GM12874 (cell line): ENCODE measurements at regions not wholly inside any gene's neighbourhood (a gene's known extent, or its start where the extent isn't known, plus 50 kb on each side); places are given as distances from the start of the nearest gene placed in this dataset.

ENCODE experiments used
- TF ChIP-seq, protein P1 (sequence below): IDR thresholded peaks from 2 replicates; pipeline ENCODE4 v1.5.1; 2011; ENCODE audit warnings: low read depth, mild to moderate bottlenecking, control low read depth, low read length, moderate library complexity; ENCODE audit not compliant: insufficient read depth

DNA sequence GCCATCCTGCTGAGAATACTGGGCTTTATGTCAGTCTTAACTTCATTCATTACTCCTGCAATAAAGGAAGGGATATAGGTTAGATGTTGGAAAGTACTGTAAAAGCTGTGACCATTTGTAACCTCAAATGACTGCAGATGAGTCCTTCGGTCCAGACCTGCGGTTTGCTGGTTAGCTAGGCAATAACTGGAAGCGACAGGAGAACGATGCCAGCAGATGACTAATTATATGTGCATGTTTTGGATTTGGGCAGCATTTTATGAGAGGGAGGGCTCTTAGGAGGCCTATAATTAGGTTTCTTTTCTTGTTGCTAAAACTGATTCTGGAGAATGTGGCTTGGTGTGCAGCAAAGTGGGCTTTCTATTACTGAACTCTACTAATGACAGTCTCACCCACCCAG lies 205.6 kb downstream of the TMEM182 start:
- TF ChIP-seq, protein P1, sequence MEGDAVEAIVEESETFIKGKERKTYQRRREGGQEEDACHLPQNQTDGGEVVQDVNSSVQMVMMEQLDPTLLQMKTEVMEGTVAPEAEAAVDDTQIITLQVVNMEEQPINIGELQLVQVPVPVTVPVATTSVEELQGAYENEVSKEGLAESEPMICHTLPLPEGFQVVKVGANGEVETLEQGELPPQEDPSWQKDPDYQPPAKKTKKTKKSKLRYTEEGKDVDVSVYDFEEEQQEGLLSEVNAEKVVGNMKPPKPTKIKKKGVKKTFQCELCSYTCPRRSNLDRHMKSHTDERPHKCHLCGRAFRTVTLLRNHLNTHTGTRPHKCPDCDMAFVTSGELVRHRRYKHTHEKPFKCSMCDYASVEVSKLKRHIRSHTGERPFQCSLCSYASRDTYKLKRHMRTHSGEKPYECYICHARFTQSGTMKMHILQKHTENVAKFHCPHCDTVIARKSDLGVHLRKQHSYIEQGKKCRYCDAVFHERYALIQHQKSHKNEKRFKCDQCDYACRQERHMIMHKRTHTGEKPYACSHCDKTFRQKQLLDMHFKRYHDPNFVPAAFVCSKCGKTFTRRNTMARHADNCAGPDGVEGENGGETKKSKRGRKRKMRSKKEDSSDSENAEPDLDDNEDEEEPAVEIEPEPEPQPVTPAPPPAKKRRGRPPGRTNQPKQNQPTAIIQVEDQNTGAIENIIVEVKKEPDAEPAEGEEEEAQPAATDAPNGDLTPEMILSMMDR, result no peak

DNA sequence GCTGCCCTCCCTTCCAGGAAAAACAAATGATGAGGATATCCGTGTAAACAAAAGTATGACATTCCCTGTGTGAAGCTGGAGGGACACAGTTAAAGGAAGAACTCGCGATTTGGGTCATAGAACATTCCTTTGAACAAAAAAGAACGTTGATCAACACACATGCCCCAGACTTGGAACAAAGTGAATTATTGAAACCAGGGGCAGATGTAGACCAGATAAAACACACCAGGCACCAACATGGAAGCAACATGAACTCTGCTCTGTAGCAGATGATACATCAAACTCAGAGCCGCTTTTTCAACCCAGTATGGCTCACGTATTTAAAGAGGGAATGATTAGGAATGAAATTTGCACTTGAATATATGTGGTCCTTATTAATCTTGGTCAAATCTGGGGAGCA lies 206.5 kb downstream of the TMEM182 start:
- TF ChIP-seq, protein P1, result no peak

DNA sequence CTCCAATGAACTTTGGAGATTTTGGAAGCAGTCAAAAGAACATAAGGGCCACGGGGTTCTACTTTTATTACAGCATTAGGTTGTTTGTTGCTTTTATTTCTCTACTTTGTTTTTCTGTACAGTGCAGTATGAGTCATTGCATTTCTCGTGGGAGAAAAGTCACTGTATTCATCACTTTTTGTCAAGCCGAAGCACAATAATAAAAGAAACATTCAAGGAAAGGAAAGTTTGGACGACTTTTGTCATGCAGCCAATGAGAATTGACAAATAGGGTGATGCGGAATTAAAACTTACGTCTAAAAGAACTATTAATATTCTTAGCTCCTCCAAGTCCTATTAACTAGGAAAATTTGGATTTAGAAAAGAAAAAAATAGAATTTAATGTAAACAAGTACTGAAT lies 209.9 kb downstream of the TMEM182 start:
- TF ChIP-seq, protein P1, result no peak

DNA sequence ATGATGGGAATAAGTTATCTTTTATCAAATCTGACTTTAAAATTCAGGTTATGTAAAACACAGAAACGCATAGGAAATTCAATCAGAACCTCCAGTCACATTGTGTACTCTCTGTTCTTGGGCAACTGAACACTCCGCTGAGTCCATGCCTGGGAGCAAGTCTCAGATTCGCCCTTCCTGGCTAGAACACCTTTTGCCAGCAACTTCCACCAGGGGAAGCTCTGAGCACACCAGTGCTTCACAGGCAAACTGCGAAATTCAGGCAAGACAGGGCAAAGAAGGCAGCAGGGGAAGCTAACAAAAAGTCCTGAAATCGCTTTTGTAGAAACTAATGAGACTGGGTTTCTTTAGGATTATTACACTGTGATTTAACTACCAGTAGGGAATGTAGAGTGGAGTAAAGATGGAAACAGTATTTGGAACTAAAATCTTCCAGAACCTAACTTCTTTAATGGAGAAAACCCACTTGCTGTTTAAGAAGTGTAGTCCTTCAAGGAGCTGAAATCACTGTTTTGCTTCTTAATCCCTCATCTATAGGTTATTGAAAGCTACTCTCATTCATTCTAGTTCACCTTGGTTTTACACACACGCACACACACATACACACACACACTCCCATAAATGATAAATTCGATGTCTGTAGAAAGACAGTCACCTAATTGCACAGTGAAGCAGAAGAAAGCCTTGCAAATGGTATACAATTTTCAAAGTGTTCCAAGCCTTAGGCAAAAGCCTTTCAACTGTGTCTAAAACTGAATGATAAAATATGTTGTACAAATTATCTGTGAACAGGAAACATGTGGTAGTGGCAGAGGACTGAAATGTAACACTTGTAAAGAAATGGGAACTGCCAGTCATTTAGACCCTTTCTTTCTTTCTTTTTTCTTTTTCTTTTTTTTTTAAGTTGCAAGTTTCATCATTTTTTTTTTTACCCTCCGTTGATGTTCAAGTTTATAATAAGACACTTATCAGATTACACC lies 214.5 kb downstream of the TMEM182 start:
- TF ChIP-seq, protein P1, result peak; percentile 57

DNA sequence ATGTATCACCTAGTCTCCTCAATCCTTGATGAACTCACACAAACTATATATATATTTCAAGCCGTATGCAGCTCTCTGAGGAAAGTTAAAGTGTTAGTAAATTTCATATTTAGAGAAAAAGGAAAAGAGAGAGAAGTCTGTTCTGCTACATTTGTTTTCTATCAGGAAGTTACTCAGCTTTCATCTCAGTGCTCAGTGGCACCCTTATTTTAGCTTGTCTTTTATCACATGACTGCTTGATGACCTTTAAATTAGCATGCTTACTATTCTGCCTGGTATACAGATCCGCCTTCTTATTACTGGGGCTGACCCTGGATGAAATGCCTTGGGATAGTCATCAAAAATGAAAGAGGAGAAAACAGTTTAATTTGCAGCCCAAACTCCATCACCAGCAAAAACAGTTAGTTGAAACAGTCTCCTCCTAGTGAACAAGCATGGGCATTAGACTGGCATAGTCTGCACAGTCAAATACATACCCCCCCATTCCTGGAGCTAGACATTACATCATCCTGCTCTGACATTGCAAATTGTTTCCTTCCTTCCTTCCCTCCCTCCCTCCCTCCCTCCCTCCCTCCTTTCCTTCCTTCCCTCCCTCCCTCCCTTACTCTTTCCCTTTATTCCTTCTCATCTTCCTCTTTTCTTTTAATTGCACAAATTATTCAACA lies 215.7 kb downstream of the TMEM182 start:
- TF ChIP-seq, protein P1, result no peak

DNA sequence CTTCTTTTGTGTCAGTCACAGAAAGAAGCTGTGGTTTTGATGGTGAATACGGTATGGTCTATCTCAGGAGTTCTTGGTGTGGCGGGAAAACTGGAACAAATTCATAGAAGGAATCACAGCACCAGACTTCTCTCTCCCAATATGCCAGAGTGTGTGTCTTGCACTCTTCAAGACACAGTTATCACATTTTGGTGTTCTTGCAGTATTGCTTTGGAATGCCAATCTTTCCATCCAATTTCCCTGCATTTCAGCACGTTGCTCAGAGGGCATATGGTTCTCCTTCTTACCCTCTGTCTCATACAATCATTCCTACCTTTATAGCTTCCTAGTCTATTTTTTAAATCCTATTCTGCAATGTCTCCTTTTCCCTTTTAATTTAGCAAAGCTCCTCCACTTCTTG lies 216.3 kb downstream of the TMEM182 start:
- TF ChIP-seq, protein P1, result no peak

DNA sequence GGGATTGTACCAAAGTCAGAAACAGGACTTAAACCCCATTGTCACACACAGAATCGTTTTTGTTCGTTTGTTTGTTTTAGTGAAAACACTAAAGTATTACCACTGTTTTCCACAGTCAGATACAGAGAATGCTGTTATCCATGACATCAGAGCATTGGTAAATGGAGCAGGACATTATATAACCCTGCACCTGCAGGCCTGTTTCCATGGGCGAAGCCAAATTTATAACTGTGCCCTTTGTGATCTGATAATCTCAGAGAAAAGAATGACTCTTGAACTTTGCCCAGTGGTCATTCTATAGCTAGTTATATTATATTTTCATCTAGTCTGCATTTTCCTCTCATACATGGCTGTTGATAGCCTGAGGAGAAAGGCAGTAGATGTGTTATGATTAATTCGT lies 217.6 kb downstream of the TMEM182 start:
- TF ChIP-seq, protein P1, result no peak
